ENCODE measurements at regions not wholly inside any gene's neighbourhood (a gene's known extent, or its start where the extent isn't known, plus 50 kb on each side); places are given as distances from the start of the nearest gene placed in this dataset.

DNA sequence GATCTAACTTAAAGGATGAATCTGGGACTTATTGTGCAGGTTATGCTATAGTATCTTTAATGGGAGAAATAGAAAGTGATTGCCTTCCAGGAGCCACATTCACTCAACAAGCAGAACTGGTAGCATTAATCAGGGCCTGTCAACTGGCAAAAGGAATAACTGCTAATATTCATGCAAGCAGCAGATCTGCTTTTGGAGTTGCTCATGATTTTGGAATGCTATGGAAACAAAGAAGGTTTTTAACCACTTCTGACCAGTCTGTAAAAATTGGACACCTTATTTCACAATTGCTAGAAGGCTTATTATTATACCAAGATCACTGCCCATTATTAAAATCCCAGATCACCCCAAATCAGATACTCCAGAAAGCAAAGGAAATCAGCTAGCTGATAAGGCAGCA is 200.4 kb downstream of the MREG start:
- no peak for TF ChIP-seq EZH2 (IDR thresholded peaks at IDR 0.05; ENCODE audit: insufficient read depth, poor library complexity, severe bottlenecking)
- no peak for TF ChIP-seq EZH2phosphoT487 (IDR thresholded peaks at IDR 0.05; ENCODE audit: insufficient read depth, low read depth)
